Neural cell (in vitro differentiated cells): ENCODE measurements at regions not wholly inside any gene's neighbourhood (a gene's known extent, or its start where the extent isn't known, plus 50 kb on each side); places are given as distances from the start of the nearest gene placed in this dataset.

Experiments
- EP300 ChIP-seq: fragments of 450-650 bp; conservative IDR thresholded peaks from 2 replicates; pipeline ENCODE4 v1.6.1; 2014; ENCODE audit warnings: antibody characterized with exemption, mild to moderate bottlenecking, moderate library complexity; ENCODE audit not compliant: poor library complexity, severe bottlenecking
- EZH2 ChIP-seq: fragments of 200-600, 300-800 bp; shearing (Covaris generic), sonication (generic); IDR thresholded peaks from 2 replicates; pipeline ENCODE4 v1.6.1; 2014; ENCODE audit warnings: antibody characterized with exemption, low read length, borderline replicate concordance, mild to moderate bottlenecking; ENCODE audit not compliant: insufficient read depth, poor library complexity, severe bottlenecking
- MXI1 ChIP-seq: fragments of 450-650 bp; conservative IDR thresholded peaks from 2 replicates; pipeline ENCODE4 v1.6.1; 2014; ENCODE audit warnings: antibody characterized with exemption, mild to moderate bottlenecking; ENCODE audit not compliant: poor library complexity, severe bottlenecking
- POLR2AphosphoS5 ChIP-seq: IDR thresholded peaks from 2 replicates; pipeline ENCODE4 v1.6.1; 2012
- RAD21 ChIP-seq: fragments of 450-650 bp; conservative IDR thresholded peaks from 2 replicates; pipeline ENCODE4 v1.6.1; 2014; ENCODE audit warnings: antibody characterized with exemption, mild to moderate bottlenecking, moderate library complexity
- TAF1 ChIP-seq: IDR thresholded peaks from 2 replicates; pipeline ENCODE4 v1.6.1; 2012; ENCODE audit warnings: low read depth
- TF ChIP-seq, protein P1 (sequence below): IDR thresholded peaks from 2 replicates; pipeline ENCODE4 v1.6.1; 2012; ENCODE audit warnings: borderline replicate concordance
- TF ChIP-seq, protein P2 (sequence below): fragments of 450-650 bp; IDR thresholded peaks from 2 replicates; pipeline ENCODE4 v1.5.1; 2014; ENCODE audit warnings: antibody characterized with exemption, mild to moderate bottlenecking, moderate library complexity; ENCODE audit not compliant: poor library complexity, severe bottlenecking

DNA sequence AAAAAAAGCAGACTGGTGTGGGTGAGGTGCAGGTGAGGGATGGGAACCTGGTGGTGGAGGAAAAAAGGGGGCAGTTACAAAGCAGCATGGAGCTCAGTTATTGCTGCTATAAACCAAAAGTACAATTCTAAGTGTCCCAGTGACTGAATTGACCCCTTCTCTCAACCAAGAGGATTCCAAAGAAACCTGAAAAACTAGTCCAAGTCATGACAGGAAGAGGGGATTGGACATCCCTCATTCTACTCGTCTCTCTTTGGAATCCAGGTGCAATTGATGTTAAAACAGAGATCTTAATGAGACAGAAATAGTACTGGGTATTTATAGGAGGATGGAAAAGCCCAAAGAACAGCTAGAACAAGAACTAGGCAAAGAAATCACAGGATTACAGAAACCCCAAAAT is 322.3 kb upstream of the IGFBP3 start:
- TF ChIP-seq TAF1 (no peak), POLR2AphosphoS5 (no peak), EZH2 (no peak), MXI1 (no peak), RAD21 (no peak), EP300 (no peak)
- TF ChIP-seq, protein P1, sequence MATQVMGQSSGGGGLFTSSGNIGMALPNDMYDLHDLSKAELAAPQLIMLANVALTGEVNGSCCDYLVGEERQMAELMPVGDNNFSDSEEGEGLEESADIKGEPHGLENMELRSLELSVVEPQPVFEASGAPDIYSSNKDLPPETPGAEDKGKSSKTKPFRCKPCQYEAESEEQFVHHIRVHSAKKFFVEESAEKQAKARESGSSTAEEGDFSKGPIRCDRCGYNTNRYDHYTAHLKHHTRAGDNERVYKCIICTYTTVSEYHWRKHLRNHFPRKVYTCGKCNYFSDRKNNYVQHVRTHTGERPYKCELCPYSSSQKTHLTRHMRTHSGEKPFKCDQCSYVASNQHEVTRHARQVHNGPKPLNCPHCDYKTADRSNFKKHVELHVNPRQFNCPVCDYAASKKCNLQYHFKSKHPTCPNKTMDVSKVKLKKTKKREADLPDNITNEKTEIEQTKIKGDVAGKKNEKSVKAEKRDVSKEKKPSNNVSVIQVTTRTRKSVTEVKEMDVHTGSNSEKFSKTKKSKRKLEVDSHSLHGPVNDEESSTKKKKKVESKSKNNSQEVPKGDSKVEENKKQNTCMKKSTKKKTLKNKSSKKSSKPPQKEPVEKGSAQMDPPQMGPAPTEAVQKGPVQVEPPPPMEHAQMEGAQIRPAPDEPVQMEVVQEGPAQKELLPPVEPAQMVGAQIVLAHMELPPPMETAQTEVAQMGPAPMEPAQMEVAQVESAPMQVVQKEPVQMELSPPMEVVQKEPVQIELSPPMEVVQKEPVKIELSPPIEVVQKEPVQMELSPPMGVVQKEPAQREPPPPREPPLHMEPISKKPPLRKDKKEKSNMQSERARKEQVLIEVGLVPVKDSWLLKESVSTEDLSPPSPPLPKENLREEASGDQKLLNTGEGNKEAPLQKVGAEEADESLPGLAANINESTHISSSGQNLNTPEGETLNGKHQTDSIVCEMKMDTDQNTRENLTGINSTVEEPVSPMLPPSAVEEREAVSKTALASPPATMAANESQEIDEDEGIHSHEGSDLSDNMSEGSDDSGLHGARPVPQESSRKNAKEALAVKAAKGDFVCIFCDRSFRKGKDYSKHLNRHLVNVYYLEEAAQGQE: no peak
- TF ChIP-seq, protein P2, sequence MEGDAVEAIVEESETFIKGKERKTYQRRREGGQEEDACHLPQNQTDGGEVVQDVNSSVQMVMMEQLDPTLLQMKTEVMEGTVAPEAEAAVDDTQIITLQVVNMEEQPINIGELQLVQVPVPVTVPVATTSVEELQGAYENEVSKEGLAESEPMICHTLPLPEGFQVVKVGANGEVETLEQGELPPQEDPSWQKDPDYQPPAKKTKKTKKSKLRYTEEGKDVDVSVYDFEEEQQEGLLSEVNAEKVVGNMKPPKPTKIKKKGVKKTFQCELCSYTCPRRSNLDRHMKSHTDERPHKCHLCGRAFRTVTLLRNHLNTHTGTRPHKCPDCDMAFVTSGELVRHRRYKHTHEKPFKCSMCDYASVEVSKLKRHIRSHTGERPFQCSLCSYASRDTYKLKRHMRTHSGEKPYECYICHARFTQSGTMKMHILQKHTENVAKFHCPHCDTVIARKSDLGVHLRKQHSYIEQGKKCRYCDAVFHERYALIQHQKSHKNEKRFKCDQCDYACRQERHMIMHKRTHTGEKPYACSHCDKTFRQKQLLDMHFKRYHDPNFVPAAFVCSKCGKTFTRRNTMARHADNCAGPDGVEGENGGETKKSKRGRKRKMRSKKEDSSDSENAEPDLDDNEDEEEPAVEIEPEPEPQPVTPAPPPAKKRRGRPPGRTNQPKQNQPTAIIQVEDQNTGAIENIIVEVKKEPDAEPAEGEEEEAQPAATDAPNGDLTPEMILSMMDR: no peak
